ENCODE measurements at regions not wholly inside any gene's neighbourhood (a gene's known extent, or its start where the extent isn't known, plus 50 kb on each side); places are given as distances from the start of the nearest gene placed in this dataset.

GRCh38 chr2:66275984-66276383 lies 158.9 kb upstream of the MEIS1 start:
- Histone ChIP-seq H3K27me3 (no peaks in the 10 kb centered on the region), H3K36me3 (no peaks in the 10 kb centered on the region), H3K4me1 (no peaks in the 10 kb centered on the region), H3K4me3 (replicated peaks in 1 of 3) (no peak overlapping the region), H3K9me3 (no peaks in the 10 kb centered on the region), H3K27ac (no peak overlapping the region)
- intact Hi-C loops (cut with DNase I) = no loop called here
- WGBS, 2 donors = 77 to 93% methylated on average over 1 of the region's 1 CpG
- TF ChIP-seq CTCF (IDR thresholded peaks at IDR 0.05) (no peak), POLR2A (IDR thresholded peaks at IDR 0.05) (no peak)
- DNase-seq = no peak

GRCh38 chr2:66273933-66274490 lies 160.9 kb upstream of the MEIS1 start:
- no peak for DNase-seq
- H3K27ac ChIP-seq = no peak overlapping the region
- WGBS, 2 donors = 68 to 71% methylated on average over 4 of the region's 4 CpGs
- no peaks in the 10 kb centered on the region for H3K9me3 ChIP-seq
- H3K4me1 ChIP-seq = no peaks in the 10 kb centered on the region
- H3K36me3 ChIP-seq = no peaks in the 10 kb centered on the region
- TF ChIP-seq CTCF (IDR thresholded peaks at IDR 0.05) (no peak), POLR2A (IDR thresholded peaks at IDR 0.05) (no peak)
- intact Hi-C loops (cut with DNase I) = no loop called here
- H3K27me3 ChIP-seq = no peaks in the 10 kb centered on the region
- H3K4me3 ChIP-seq (replicated peaks in 1 of 3) = no peak overlapping the region

GRCh38 chr2:66272751-66273150 lies 162.2 kb upstream of the MEIS1 start:
- WGBS, 2 donors = 91 to 95% methylated on average over 6 of the region's 6 CpGs
- TF ChIP-seq POLR2A (IDR thresholded peaks at IDR 0.05) = no peak
- TF ChIP-seq CTCF (IDR thresholded peaks at IDR 0.05) = no peak

GRCh38 chr2:66271777-66272176 lies 163.1 kb upstream of the MEIS1 start:
- Histone ChIP-seq H3K9me3 (no peaks in the 10 kb centered on the region), H3K4me3 (replicated peaks in 1 of 3) (no peak overlapping the region), H3K36me3 (no peaks in the 10 kb centered on the region), H3K27me3 (no peaks in the 10 kb centered on the region), H3K4me1 (no peaks in the 10 kb centered on the region), H3K27ac (no peak overlapping the region)
- DNase-seq = no peak
- WGBS, 2 donors = 74 to 78% methylated on average over 2 of the region's 2 CpGs
- TF ChIP-seq POLR2A (IDR thresholded peaks at IDR 0.05) (no peak), CTCF (IDR thresholded peaks at IDR 0.05) (no peak)
- intact Hi-C loops (cut with DNase I) = no loop called here

More at GRCh38 chr2:66272751-66273150, 162.2 kb upstream of the MEIS1 start:
- Histone ChIP-seq H3K36me3 (no peaks in the 10 kb centered on the region), H3K27me3 (no peaks in the 10 kb centered on the region), H3K27ac (no peak overlapping the region), H3K9me3 (no peaks in the 10 kb centered on the region), H3K4me1 (no peaks in the 10 kb centered on the region), H3K4me3 (replicated peaks in 1 of 3) (no peak overlapping the region)
- no peak for DNase-seq
- intact Hi-C loops (cut with DNase I) = no loop called here

- WGBS, 2 donors = 93 to 98% methylated on average over 1 of the region's 1 CpG
- H3K36me3 ChIP-seq = no peaks in the 10 kb centered on the region
These were observed 164.7 kb upstream of the MEIS1 start for GRCh38 chr2:66270247-66270646.

More at GRCh38 chr2:66270247-66270646, 164.7 kb upstream of the MEIS1 start:
- Histone ChIP-seq H3K4me3 (replicated peaks in 1 of 3) (no peak overlapping the region), H3K4me1 (no peaks in the 10 kb centered on the region), H3K9me3 (no peaks in the 10 kb centered on the region), H3K27ac (no peak overlapping the region), H3K27me3 (no peaks in the 10 kb centered on the region)
- TF ChIP-seq CTCF (IDR thresholded peaks at IDR 0.05) (no peak), POLR2A (IDR thresholded peaks at IDR 0.05) (no peak)
- DNase-seq = no peak
- intact Hi-C loops (cut with DNase I) = no loop called here
